CD4-positive, alpha-beta T cell (primary cell): ENCODE measurements at regions not wholly inside any gene's neighbourhood (a gene's known extent, or its start where the extent isn't known, plus 50 kb on each side); places are given as distances from the start of the nearest gene placed in this dataset.
"Not testable (repeated sequence)": the region's sequence is repeated elsewhere in the genome, so short reads cannot be mapped to it uniquely, and the experiment has no call there.

Experiments
- ATAC-seq: fragments of 200-7000 bp; cut with Tn5 transposase; one replicate; pipeline ENCODE4 v1.10.0; 2022; ENCODE audit warnings: mild to moderate bottlenecking; ENCODE audit not compliant: poor library complexity
- CTCF ChIA-PET: fragments of 350-600 bp; sonication (Branson Sonifier 250); formaldehyde crosslinking; loops from one replicate; lab custom pipeline; 2021; ENCODE audit warnings: antibody characterized with exemption, inconsistent platforms; lab: Charles Lee
- POLR2A ChIA-PET: fragments of 350-600 bp; sonication (Branson Sonifier 250); formaldehyde crosslinking; loops from one replicate; lab custom pipeline; 2021; ENCODE audit warnings: antibody characterized with exemption, inconsistent platforms; lab: Charles Lee
- DNase-seq, 14 experiments: peaks; one replicate each; pipeline ENCODE4 v3.0.0-alpha.2; 2013 to 2020; ENCODE audit warnings: mixed read lengths in 2 of 14
- H3K27ac ChIP-seq, 2 donors: one replicate each; pipeline versions ENCODE4 v1.5.1 to v1.7.0; 2013; ENCODE audit warnings: low read length in 2 of 2, low read depth in 1 of 2, mild to moderate bottlenecking in 1 of 2
- H3K27me3 ChIP-seq, 2 experiments: 1 replicate in 1 of 2; 2 replicates in 1 of 2; pipeline versions ENCODE4 v1.6.1 to v1.7.0; 2013; ENCODE audit warnings: low read length in 2 of 2, control low read depth in 1 of 2, mild to moderate bottlenecking in 1 of 2, moderate library complexity in 1 of 2; ENCODE audit not compliant: insufficient read depth in 2 of 2, control insufficient read depth in 1 of 2
- H3K36me3 ChIP-seq: one replicate; pipeline ENCODE4 v1.6.1; 2013; ENCODE audit warnings: low read length, control low read depth; ENCODE audit not compliant: insufficient read depth
- H3K4me1 ChIP-seq: one replicate; pipeline ENCODE4 v1.6.1; 2013; ENCODE audit warnings: low read length, control low read depth; ENCODE audit not compliant: insufficient read depth
- H3K4me3 ChIP-seq: one replicate; pipeline ENCODE4 v1.5.1; 2013; ENCODE audit warnings: mild to moderate bottlenecking, low read length, moderate library complexity
- H3K9me3 ChIP-seq, 2 experiments: 1 replicate in 1 of 2; 2 replicates in 1 of 2; pipeline versions ENCODE4 v1.6.1 to v1.7.0; 2013; ENCODE audit warnings: low read length in 2 of 2, mild to moderate bottlenecking in 2 of 2, control low read depth in 1 of 2, moderate library complexity in 1 of 2; ENCODE audit not compliant: control insufficient read depth in 1 of 2, insufficient read depth in 1 of 2
- H3K27ac Mint-ChIP-seq: one replicate; pipeline ENCODE4 v1.8.0; 2020; ENCODE audit warnings: mixed read lengths
- H3K27me3 Mint-ChIP-seq: one replicate; pipeline ENCODE4 v1.8.0; 2021; ENCODE audit warnings: mixed read lengths
- H3K36me3 Mint-ChIP-seq: one replicate; pipeline ENCODE4 v1.8.0; 2021; ENCODE audit warnings: low read depth, mixed read lengths
- H3K4me1 Mint-ChIP-seq: one replicate; pipeline ENCODE4 v1.8.0; 2021; ENCODE audit warnings: low read depth, mixed read lengths
- H3K4me3 Mint-ChIP-seq: one replicate; pipeline ENCODE4 v1.8.0; 2020; ENCODE audit warnings: mild to moderate bottlenecking, mixed read lengths
- H3K9me3 Mint-ChIP-seq: one replicate; pipeline ENCODE4 v1.8.0; 2020; ENCODE audit warnings: mixed read lengths
- CTCF ChIP-seq: fragments of 200-600 bp; IDR thresholded peaks from one replicate; pipeline ENCODE4 v1.8.0; 2022; ENCODE audit warnings: antibody characterized with exemption, mild to moderate bottlenecking
- intact Hi-C, 2 experiments: fragments of 100-400 bp; cut with DNase I in 1 of 2; cut with micrococcal nuclease in 1 of 2; formaldehyde crosslinking; loops; one replicate each; pipeline versions ENCODE4 v1.15.1 to v1.9.0; 2023 to 2025; cut with DNase I, micrococcal nuclease

- no peak for TF ChIP-seq CTCF
- no peaks in the 10 kb centered on the region for H3K36me3 ChIP-seq
- H3K4me3 Mint-ChIP-seq, result no peak overlapping the region
- H3K27me3 ChIP-seq, result no peaks in the 10 kb centered on the region
- no peaks in the 10 kb centered on the region for H3K36me3 Mint-ChIP-seq
- H3K9me3 ChIP-seq, result no peaks in the 10 kb centered on the region
- intact Hi-C loops, result no loop called here
- no peaks in the 10 kb centered on the region for H3K4me1 Mint-ChIP-seq
- ATAC-seq (no peak), DNase-seq (no peak)
- H3K27ac ChIP-seq, result no peak overlapping the region
- CTCF ChIA-PET, result no interaction called here
- no peaks in the 10 kb centered on the region for H3K4me1 ChIP-seq
- no peak overlapping the region for H3K4me3 ChIP-seq
- no peak overlapping the region for H3K27ac Mint-ChIP-seq
- no peaks in the 10 kb centered on the region for H3K9me3 Mint-ChIP-seq
- POLR2A ChIA-PET, result no interaction called here
- no peaks in the 10 kb centered on the region for H3K27me3 Mint-ChIP-seq
Measured at GRCh38 chr13:30545320-30545719, 72.4 kb upstream of the USPL1 start.

- CTCF ChIA-PET, H3K27me3 Mint-ChIP-seq, H3K4me1 ChIP-seq, H3K36me3 Mint-ChIP-seq, POLR2A ChIA-PET, H3K9me3 Mint-ChIP-seq, intact Hi-C loops, H3K9me3 ChIP-seq, H3K36me3 ChIP-seq, H3K27me3 ChIP-seq, H3K4me3 ChIP-seq, ATAC-seq, H3K27ac Mint-ChIP-seq, H3K4me3 Mint-ChIP-seq, H3K27ac ChIP-seq, H3K4me1 Mint-ChIP-seq: not testable (repeated sequence)
- peak in 2 of 14 experiments; percentile 10 to 32 for DNase-seq
Measured at GRCh38 chr13:30548046-30548445, 69.7 kb upstream of the USPL1 start.

GRCh38 chr13:30551189-30551588 lies 66.5 kb upstream of the USPL1 start:
- Histone ChIP-seq H3K36me3 (no peaks in the 10 kb centered on the region), H3K9me3 (no peaks in the 10 kb centered on the region), H3K27ac (no peak overlapping the region), H3K4me3 (no peak overlapping the region), H3K27me3 (no peaks in the 10 kb centered on the region), H3K4me1 (no peaks in the 10 kb centered on the region)
- H3K4me1 Mint-ChIP-seq, result peaks cover 3% of the 10 kb centered on the region
- H3K4me3 Mint-ChIP-seq, result no peak overlapping the region
- H3K27ac Mint-ChIP-seq, result no peak overlapping the region
- peak; percentile 95 for ATAC-seq
- no peaks in the 10 kb centered on the region for H3K9me3 Mint-ChIP-seq
- TF ChIP-seq CTCF, result peak; percentile 51
- H3K36me3 Mint-ChIP-seq, result no peaks in the 10 kb centered on the region
- POLR2A ChIA-PET, result interaction anchor here (1.0 to 1.2 kb wide), 2 partner anchors 31 to 66 kb away, joined by 3 read pairs; partner anchors contain the start of gene USPL1
- CTCF ChIA-PET, result interaction anchor here (0.6 to 1.2 kb wide), 4 partner anchors 22 to 419 kb away, joined by 3 to 4 read pairs (median 3); no protein-coding TSS in a partner anchor
- DNase-seq, result peak in 4 of 14 experiments; percentile 34 to 66 (median 57)
- H3K27me3 Mint-ChIP-seq, result no peaks in the 10 kb centered on the region
- intact Hi-C loops, result loop anchor here (1.0 to 5.0 kb wide), 6 partner anchors 84 to 419 kb away; partner anchors contain the start of gene HMGB1 (in 1 of the 2)

GRCh38 chr13:30552567-30552966 lies 65.2 kb upstream of the USPL1 start:
- Mint-ChIP-seq H3K4me1 (peaks cover 3% of the 10 kb centered on the region), H3K27me3 (no peaks in the 10 kb centered on the region), H3K36me3 (no peaks in the 10 kb centered on the region), H3K9me3 (no peaks in the 10 kb centered on the region), H3K27ac (no peak overlapping the region), H3K4me3 (no peak overlapping the region)
- ChIA-PET CTCF (no interaction called here), POLR2A (no interaction called here)
- H3K9me3 ChIP-seq, result no peaks in the 10 kb centered on the region
- no peak overlapping the region for H3K4me3 ChIP-seq
- no peaks in the 10 kb centered on the region for H3K27me3 ChIP-seq
- no peak overlapping the region for H3K27ac ChIP-seq
- intact Hi-C loops, result loop anchor here (5.0 kb wide), 4 partner anchors 85 to 295 kb away; partner anchors contain the start of gene HMGB1 (in 1 of the 2)
- ATAC-seq (no peak), DNase-seq (no peak)
- no peaks in the 10 kb centered on the region for H3K36me3 ChIP-seq
- H3K4me1 ChIP-seq, result no peaks in the 10 kb centered on the region
- no peak for TF ChIP-seq CTCF
